Activated naive CD4-positive, alpha-beta T cell treated with anti-CD3 and anti-CD28 coated beads, Interleukin-2, amount 10 ng/mL, durations not matched to agents 7 days and 5 days (primary cell): ENCODE measurements at regions not wholly inside any gene's neighbourhood (a gene's known extent, or its start where the extent isn't known, plus 50 kb on each side); places are given as distances from the start of the nearest gene placed in this dataset.

ENCODE experiments used
- CTCF ChIA-PET: fragments of 350-600 bp; sonication (Branson Sonifier 250); formaldehyde crosslinking; loops from one replicate; lab custom pipeline; 2021; ENCODE audit warnings: antibody characterized with exemption; lab: Charles Lee
- DNase-seq: peaks from one replicate; pipeline ENCODE4 v3.0.0-alpha.2; 2020
- H3K27ac Mint-ChIP-seq: one replicate; pipeline ENCODE4 v1.8.0; 2021; ENCODE audit warnings: mild to moderate bottlenecking, moderate library complexity, mixed read lengths
- H3K27me3 Mint-ChIP-seq: one replicate; pipeline ENCODE4 v1.8.0; 2021; ENCODE audit warnings: mild to moderate bottlenecking, mixed read lengths
- H3K36me3 Mint-ChIP-seq: one replicate; pipeline ENCODE4 v1.8.0; 2021; ENCODE audit warnings: mixed read lengths
- H3K4me1 Mint-ChIP-seq: one replicate; pipeline ENCODE4 v1.8.0; 2021; ENCODE audit warnings: mixed read lengths
- H3K4me3 Mint-ChIP-seq: one replicate; pipeline ENCODE4 v1.8.0; 2021; ENCODE audit warnings: mild to moderate bottlenecking, moderate library complexity, mixed read lengths
- H3K9me3 Mint-ChIP-seq: one replicate; pipeline ENCODE4 v1.8.0; 2021; ENCODE audit warnings: mixed read lengths

DNA sequence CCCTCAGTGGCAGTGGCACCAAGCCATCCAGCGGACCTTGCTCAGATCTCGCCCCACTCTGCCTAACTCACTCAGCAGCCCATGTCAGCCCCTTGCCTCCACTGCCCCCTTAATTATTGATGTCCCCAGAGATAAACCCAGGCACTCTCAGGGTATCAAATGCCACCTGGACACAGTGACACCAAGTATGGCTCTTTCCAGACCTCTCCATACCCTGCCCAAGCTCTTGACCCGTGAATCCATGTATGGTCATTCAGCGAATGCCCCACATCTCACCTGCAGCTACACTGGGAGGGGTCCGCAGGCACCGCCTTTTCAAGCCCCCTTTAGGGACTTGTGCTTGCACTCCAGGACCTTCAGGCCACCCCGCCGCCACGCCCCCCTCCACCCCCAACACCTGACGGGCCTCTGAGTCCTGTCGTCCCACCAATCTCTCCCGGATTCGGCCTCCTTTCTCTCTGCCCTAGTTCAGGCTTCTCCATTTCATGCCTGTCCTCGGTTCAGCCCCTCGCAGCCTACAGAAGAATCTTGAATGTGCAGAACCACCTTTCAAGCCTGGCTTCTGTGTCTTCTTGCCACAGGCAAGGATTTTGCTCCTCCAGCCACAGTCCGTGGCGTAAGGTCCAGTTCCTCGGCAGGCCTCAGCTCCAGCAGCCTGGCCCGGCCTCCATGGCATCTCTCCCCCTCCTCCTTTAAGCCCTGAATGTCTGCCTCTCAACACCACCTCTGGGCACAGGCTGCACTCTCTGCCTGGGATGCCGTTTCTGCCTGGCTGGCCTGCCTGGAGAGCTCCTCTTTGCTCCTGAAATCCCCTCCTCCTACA, 54.1 kb upstream of the ODC1 start:
- peaks cover 63% of the 10 kb centered on the region for H3K27me3 Mint-ChIP-seq
- H3K4me1 Mint-ChIP-seq, result no peaks in the 10 kb centered on the region
- no peak overlapping the region for H3K27ac Mint-ChIP-seq
- no peaks in the 10 kb centered on the region for H3K9me3 Mint-ChIP-seq
- CTCF ChIA-PET, result interaction anchor here (0.6 kb wide), 1 partner anchor 29 kb away, joined by 3 read pairs; no protein-coding TSS in a partner anchor
- no peak for DNase-seq
- no peaks in the 10 kb centered on the region for H3K36me3 Mint-ChIP-seq
- no peak overlapping the region for H3K4me3 Mint-ChIP-seq

DNA sequence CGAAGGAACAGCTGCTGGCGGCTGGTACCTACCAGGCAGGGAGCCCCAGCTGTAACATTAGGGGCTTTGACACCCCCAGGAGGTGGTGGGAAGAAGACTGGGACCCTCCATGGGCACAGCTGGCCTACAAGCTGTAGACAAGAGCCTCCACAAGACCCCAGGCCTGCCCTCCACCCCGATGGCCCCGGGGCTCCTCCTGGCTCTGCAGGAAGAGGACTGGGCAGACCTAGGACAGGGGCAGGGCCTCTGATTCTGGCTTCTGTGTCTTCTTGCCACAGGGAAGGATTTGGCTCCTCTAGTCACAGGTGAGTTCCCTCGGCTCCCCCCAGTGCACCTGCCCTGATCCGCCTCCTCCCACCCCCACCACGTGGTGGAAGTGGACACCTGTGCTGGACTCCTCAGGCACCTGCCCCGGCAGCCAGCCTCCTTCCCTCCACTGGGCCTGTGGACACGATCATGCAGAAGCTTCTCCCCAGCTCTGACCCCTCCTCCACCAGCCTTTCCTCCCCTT, 53.4 kb upstream of the ODC1 start:
- Mint-ChIP-seq H3K27me3 (peaks cover 64% of the 10 kb centered on the region), H3K36me3 (no peaks in the 10 kb centered on the region), H3K4me3 (no peak overlapping the region), H3K27ac (no peak overlapping the region), H3K4me1 (no peaks in the 10 kb centered on the region), H3K9me3 (no peaks in the 10 kb centered on the region)
- no peak for DNase-seq
- CTCF ChIA-PET, result interaction anchor here (0.6 kb wide), 1 partner anchor 30 kb away, joined by 3 read pairs; no protein-coding TSS in a partner anchor

DNA sequence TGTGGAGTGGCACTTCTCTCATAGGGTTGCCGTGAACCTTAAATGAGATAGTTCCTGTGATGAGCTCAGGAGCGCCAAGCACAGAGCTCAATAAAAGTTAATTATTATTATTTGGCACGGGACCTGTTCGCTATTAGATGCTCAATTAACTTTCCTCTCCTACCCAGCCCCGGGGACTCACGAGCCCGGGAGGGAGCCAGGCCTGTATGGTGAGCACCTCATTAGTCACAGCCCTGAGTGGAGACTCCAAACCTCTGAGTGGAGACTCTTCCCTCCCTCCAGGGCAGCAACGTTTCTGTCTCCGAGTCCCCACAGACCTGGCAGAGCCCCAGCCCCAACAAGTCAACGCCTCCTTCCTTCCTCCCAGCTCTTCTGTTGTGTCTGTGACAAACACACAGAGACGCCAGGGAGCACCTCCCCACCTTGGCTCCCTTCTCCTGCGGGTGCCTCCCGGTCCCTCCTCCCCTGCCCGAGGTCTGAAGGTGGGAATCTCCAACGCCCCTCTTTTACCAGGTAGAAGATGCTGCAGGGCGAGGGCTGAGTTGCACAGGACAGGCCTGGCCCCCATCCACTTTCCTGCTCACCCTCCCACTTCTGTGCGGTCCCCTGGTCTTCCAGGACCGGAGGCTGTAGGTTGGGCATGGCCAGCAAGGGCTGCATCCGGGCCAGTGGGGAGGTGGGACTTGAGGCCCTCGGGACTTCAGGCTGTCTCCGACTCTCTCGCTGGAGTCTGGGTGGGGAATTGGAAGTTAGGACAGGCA, 52.7 kb upstream of the ODC1 start:
- Mint-ChIP-seq H3K4me3 (no peak overlapping the region), H3K27me3 (peaks cover 67% of the 10 kb centered on the region), H3K4me1 (no peaks in the 10 kb centered on the region), H3K9me3 (no peaks in the 10 kb centered on the region), H3K27ac (no peak overlapping the region), H3K36me3 (no peaks in the 10 kb centered on the region)
- no peak for DNase-seq
- CTCF ChIA-PET, result no interaction called here

DNA sequence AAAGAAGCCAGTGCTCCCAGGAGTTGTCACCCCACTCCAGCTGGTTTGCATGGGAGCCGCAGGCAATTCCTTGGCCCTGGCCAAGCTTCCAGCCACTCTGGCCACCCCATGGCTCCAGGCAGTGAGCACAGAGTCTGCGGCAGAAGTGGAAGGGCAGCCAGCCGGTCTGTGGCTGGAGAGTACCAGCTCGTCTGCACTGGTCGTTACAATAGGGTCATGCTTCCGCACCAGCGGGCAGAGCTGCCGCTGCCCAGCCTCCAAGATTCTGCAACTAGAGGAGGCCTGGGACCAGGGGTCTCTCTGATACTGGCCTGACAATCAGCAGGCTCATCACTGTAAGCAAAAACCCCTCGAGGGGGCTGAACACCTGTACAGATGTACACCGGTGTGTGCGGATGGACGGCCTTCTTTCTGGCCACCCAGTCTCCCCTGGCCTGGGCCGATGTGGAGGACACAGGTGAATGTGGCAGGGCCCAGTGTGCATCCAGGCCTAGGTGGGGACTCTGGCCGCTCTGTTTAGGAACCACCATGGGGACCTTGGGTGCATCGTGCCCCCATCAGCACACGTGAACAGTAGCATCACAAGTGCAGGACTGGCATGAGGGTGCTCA, 51.9 kb upstream of the ODC1 start:
- no peak overlapping the region for H3K4me3 Mint-ChIP-seq
- H3K4me1 Mint-ChIP-seq, result peaks cover 2% of the 10 kb centered on the region
- no peaks in the 10 kb centered on the region for H3K36me3 Mint-ChIP-seq
- DNase-seq, result no peak
- no peaks in the 10 kb centered on the region for H3K9me3 Mint-ChIP-seq
- no peak overlapping the region for H3K27ac Mint-ChIP-seq
- H3K27me3 Mint-ChIP-seq, result peaks cover 67% of the 10 kb centered on the region
- CTCF ChIA-PET, result no interaction called here

DNA sequence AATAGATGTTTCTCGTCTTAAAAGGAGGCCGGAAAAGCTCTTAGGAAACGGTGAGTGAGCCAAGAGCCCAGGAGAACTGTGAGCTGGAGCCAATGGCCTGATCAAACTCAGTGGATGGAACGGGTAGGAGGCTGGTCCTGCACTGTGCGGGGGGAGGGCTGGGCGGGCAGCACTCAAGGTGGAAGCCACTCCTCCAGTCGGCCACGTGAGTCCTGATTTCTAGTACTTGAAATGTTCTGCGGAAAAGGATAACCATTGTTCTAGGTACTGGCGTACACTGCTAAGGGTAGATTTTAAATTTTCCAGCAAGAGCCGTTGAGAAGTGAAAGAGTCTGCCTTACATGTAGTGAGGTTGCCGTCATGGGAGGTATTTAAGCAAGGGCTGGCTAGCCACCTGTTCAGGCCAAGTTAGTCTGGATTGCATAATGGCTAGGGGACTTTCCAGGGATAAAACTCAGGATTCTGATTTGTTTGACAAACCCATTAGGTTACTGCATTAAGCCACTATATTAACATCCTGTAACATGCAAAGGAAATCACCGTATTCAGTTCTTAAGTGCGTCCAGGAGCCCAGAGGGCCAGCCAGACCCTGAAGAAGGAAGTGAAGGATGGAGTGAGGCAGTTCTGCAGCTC, 51.3 kb upstream of the ODC1 start:
- CTCF ChIA-PET, result no interaction called here
- DNase-seq, result no peak
- H3K36me3 Mint-ChIP-seq, result no peaks in the 10 kb centered on the region
- H3K27ac Mint-ChIP-seq, result no peak overlapping the region
- H3K4me1 Mint-ChIP-seq, result peaks cover 3% of the 10 kb centered on the region
- H3K9me3 Mint-ChIP-seq, result no peaks in the 10 kb centered on the region
- no peak overlapping the region for H3K4me3 Mint-ChIP-seq
- peaks cover 71% of the 10 kb centered on the region for H3K27me3 Mint-ChIP-seq

DNA sequence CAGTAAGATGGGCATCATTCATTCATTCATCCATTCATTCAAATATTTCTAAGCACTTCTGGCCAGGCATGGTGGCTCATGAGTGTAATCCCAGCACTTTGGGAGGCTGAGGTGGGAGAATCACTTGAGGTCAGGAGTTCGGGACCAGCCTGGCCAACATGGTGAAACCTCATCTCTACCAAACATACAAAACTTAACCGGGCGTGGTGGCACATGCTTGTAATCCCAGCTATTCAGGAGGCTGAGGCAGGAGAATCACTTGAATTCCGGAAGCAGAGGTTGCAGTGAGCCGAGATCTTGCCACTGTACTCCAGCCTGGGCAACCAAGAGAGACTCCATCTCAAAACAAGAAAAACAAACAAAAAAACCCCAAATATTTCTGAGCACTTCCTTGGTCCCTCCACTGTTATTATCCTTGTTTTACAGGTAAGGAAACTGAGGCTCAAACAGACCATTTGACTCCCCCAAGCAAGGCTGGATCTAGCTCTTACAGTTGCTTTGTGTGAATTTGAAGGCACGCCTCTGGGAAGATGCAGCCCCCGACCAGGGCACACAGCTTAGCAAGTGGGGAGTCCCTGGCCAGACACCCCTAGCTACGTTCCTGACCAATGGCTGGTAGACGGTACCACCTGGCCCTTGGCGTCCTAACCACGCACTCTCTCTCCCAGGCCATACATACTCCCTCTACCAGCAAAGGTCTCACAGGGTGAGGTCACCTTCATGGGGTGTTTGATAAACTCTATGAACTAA, 50.6 kb upstream of the ODC1 start:
- Mint-ChIP-seq H3K9me3 (no peaks in the 10 kb centered on the region), H3K4me1 (peaks cover 5% of the 10 kb centered on the region), H3K27me3 (peaks cover 77% of the 10 kb centered on the region), H3K36me3 (no peaks in the 10 kb centered on the region), H3K27ac (no peak overlapping the region), H3K4me3 (no peak overlapping the region)
- CTCF ChIA-PET, result no interaction called here
- no peak for DNase-seq
